ENCODE measurements at regions not wholly inside any gene's neighbourhood (a gene's known extent, or its start where the extent isn't known, plus 50 kb on each side); places are given as distances from the start of the nearest gene placed in this dataset.

- FAIRE-seq, result no peak
- no peak for DNase-seq
- H3K4me3 ChIP-seq, result no peak overlapping the region
Observed at GRCh38 chr5:73327908-73328455, 120.6 kb downstream of the FOXD1 start.

GRCh38 chr5:73325546-73325945, 123.0 kb downstream of the FOXD1 start:
- FAIRE-seq (no peak), ATAC-seq (no peak), DNase-seq (no peak)
- intact Hi-C loops (cut with DNase I), result no loop called here
- H3K4me1 ChIP-seq, result no peaks in the 10 kb centered on the region
- 80 to 98% methylated on average over 3 of the region's 3 CpGs for WGBS, 2 donors
- H3K27me3 ChIP-seq, result no peaks in the 10 kb centered on the region
- H3K27ac ChIP-seq, result no peak overlapping the region
- no peak overlapping the region for H3K4me3 ChIP-seq
- no peaks in the 10 kb centered on the region for H3K36me3 ChIP-seq
- H3K9me3 ChIP-seq, result no peaks in the 10 kb centered on the region
- TF ChIP-seq, protein P1, sequence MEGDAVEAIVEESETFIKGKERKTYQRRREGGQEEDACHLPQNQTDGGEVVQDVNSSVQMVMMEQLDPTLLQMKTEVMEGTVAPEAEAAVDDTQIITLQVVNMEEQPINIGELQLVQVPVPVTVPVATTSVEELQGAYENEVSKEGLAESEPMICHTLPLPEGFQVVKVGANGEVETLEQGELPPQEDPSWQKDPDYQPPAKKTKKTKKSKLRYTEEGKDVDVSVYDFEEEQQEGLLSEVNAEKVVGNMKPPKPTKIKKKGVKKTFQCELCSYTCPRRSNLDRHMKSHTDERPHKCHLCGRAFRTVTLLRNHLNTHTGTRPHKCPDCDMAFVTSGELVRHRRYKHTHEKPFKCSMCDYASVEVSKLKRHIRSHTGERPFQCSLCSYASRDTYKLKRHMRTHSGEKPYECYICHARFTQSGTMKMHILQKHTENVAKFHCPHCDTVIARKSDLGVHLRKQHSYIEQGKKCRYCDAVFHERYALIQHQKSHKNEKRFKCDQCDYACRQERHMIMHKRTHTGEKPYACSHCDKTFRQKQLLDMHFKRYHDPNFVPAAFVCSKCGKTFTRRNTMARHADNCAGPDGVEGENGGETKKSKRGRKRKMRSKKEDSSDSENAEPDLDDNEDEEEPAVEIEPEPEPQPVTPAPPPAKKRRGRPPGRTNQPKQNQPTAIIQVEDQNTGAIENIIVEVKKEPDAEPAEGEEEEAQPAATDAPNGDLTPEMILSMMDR (IDR thresholded peaks at IDR 0.05), result no peak

More at GRCh38 chr5:73327908-73328455, 120.6 kb downstream of the FOXD1 start:
- H3K9me3 ChIP-seq, result no peaks in the 10 kb centered on the region
- H3K4me1 ChIP-seq, result no peaks in the 10 kb centered on the region
- intact Hi-C loops (cut with DNase I), result no loop called here
- H3K36me3 ChIP-seq, result no peaks in the 10 kb centered on the region
- H3K27ac ChIP-seq, result no peak overlapping the region
- TF ChIP-seq, protein P1 (IDR thresholded peaks at IDR 0.05), result no peak
- no peak for ATAC-seq
- WGBS, 2 donors, result 86 to 92% methylated on average over 2 of the region's 2 CpGs
- H3K27me3 ChIP-seq, result no peaks in the 10 kb centered on the region

DNA sequence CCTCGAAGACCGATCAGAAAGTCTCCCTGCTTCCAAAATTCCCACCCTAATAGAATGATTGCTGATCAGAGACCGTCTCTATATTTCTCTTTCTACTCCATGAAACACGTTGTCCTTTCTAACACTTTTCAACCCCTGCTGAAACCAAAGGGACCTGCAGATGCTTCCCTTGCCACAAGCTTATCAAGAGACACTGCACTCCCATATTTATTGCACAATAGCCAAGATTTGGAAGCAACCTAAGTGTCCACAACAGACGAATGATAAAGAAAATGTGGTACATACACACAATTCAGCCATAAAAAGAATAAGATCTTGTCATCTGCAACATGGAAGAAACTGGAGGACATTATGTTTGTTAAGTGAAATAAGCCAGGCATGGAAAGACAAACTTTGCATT, 125.1 kb downstream of the FOXD1 start:
- no peak overlapping the region for H3K27ac ChIP-seq
- no peak overlapping the region for H3K4me3 ChIP-seq
- intact Hi-C loops (cut with DNase I), result no loop called here
- no peak for ATAC-seq
- TF ChIP-seq, protein P1 (IDR thresholded peaks at IDR 0.05), result no peak
- H3K9me3 ChIP-seq, result no peaks in the 10 kb centered on the region
- H3K27me3 ChIP-seq, result no peaks in the 10 kb centered on the region
- no peaks in the 10 kb centered on the region for H3K4me1 ChIP-seq
- 54 to 59% methylated on average over 5 of the region's 5 CpGs for WGBS, 2 donors
- no peak for DNase-seq
- H3K36me3 ChIP-seq, result no peaks in the 10 kb centered on the region
- no peak for FAIRE-seq

DNA sequence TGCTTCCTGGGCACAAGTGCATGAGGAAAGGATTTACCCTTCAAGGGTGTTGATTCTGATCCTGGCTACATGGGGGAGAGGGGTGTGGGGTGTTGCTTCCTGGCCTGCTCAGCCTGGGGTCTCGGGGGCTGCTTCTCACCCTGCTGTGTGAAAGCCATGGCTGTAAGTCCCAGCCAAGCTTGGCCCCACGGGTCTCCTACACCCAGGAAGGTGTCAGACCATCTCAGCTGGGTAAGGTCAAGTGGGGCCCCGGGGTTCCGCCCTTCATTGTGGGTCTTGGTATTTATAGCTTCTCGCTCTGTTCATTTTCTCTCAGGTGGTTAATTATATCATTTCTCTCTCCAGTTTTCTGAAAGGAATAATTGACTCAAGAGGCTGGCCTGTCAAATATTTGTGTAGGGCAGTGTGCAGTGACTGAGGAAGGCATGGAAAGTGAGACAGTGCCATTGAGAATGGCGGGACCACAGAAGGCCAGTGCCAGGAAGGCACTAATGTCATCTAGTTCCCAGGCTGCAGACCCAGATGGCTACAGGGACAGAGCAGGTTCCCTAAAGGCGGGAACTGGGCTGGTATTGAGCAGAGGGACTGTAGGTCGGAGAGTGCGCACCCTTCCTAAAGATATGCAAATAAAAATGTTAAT, 126.0 kb downstream of the FOXD1 start:
- Histone ChIP-seq H3K4me1 (no peaks in the 10 kb centered on the region), H3K27me3 (no peaks in the 10 kb centered on the region), H3K36me3 (no peaks in the 10 kb centered on the region), H3K4me3 (no peak overlapping the region), H3K9me3 (no peaks in the 10 kb centered on the region), H3K27ac (no peak overlapping the region)
- FAIRE-seq (no peak), DNase-seq (no peak), ATAC-seq (no peak)
- TF ChIP-seq, protein P1 (IDR thresholded peaks at IDR 0.05), result no peak
- intact Hi-C loops (cut with DNase I), result no loop called here
- WGBS, 2 donors, result 81 to 92% methylated on average over 9 of the region's 9 CpGs

- Histone ChIP-seq H3K27ac (no peak overlapping the region), H3K4me1 (no peaks in the 10 kb centered on the region), H3K9me3 (no peaks in the 10 kb centered on the region), H3K27me3 (no peaks in the 10 kb centered on the region), H3K4me3 (no peak overlapping the region), H3K36me3 (no peaks in the 10 kb centered on the region)
- no peak for ATAC-seq
- FAIRE-seq, result no peak
- 64% methylated on average over 5 of the region's 5 CpGs for WGBS, 2 donors
- TF ChIP-seq, protein P1 (IDR thresholded peaks at IDR 0.05), result no peak
- DNase-seq, result no peak
- intact Hi-C loops (cut with DNase I), result no loop called here
Observed at GRCh38 chr5:73321757-73322436, 126.7 kb downstream of the FOXD1 start.

All from pancreas (tissue), 10 donors.